ENCODE measurements at regions not wholly inside any gene's neighbourhood (a gene's known extent, or its start where the extent isn't known, plus 50 kb on each side); places are given as distances from the start of the nearest gene placed in this dataset.

- DNase-seq = no peak
- Histone ChIP-seq H3K27ac (ENCODE audit: insufficient read depth, low read length, poor library complexity, severe bottlenecking) (no peak overlapping the region), H3K4me3 (ENCODE audit: insufficient read depth, low read depth, low read length, poor library complexity, severe bottlenecking) (no peak overlapping the region), H3K27me3 (replicated peaks; ENCODE audit: control insufficient read depth, insufficient read depth, low read length, poor library complexity, severe bottlenecking) (no peaks in the 10 kb centered on the region), H3K4me1 (ENCODE audit: control insufficient read depth, insufficient read depth, low read length, poor library complexity, severe bottlenecking) (no peaks in the 10 kb centered on the region), H3K9me3 (ENCODE audit: control insufficient read depth, low read length) (no peaks in the 10 kb centered on the region), H3K36me3 (ENCODE audit: control insufficient read depth, insufficient read depth, low read length) (no peaks in the 10 kb centered on the region)
Measured at GRCh38 chr10:91013985-91014384, 93.1 kb upstream of the ANKRD1 start.

- no peak for DNase-seq
Measured at GRCh38 chr10:91017198-91017597, 96.3 kb upstream of the ANKRD1 start.

GRCh38 chr10:91021901-91022300 is 101.0 kb upstream of the ANKRD1 start:
- Histone ChIP-seq H3K27ac (ENCODE audit: insufficient read depth, low read length, poor library complexity, severe bottlenecking) (no peak overlapping the region), H3K9me3 (ENCODE audit: control insufficient read depth, low read length) (no peaks in the 10 kb centered on the region), H3K4me3 (ENCODE audit: insufficient read depth, low read depth, low read length, poor library complexity, severe bottlenecking) (no peak overlapping the region), H3K27me3 (replicated peaks; ENCODE audit: control insufficient read depth, insufficient read depth, low read length, poor library complexity, severe bottlenecking) (no peaks in the 10 kb centered on the region), H3K36me3 (ENCODE audit: control insufficient read depth, insufficient read depth, low read length) (no peaks in the 10 kb centered on the region), H3K4me1 (ENCODE audit: control insufficient read depth, insufficient read depth, low read length, poor library complexity, severe bottlenecking) (no peaks in the 10 kb centered on the region)
- DNase-seq = no peak

More at GRCh38 chr10:91017198-91017597, 96.3 kb upstream of the ANKRD1 start:
- no peak overlapping the region for H3K27ac ChIP-seq (ENCODE audit: insufficient read depth, low read length, poor library complexity, severe bottlenecking)
- H3K27me3 ChIP-seq (replicated peaks; ENCODE audit: control insufficient read depth, insufficient read depth, low read length, poor library complexity, severe bottlenecking) = no peaks in the 10 kb centered on the region
- H3K4me3 ChIP-seq (ENCODE audit: insufficient read depth, low read depth, low read length, poor library complexity, severe bottlenecking) = no peak overlapping the region
- H3K9me3 ChIP-seq (ENCODE audit: control insufficient read depth, low read length) = no peaks in the 10 kb centered on the region
- H3K36me3 ChIP-seq (ENCODE audit: control insufficient read depth, insufficient read depth, low read length) = no peaks in the 10 kb centered on the region
- H3K4me1 ChIP-seq (ENCODE audit: control insufficient read depth, insufficient read depth, low read length, poor library complexity, severe bottlenecking) = no peaks in the 10 kb centered on the region

GRCh38 chr10:91022390-91022789 is 101.5 kb upstream of the ANKRD1 start:
- H3K27me3 ChIP-seq (replicated peaks; ENCODE audit: control insufficient read depth, insufficient read depth, low read length, poor library complexity, severe bottlenecking) = no peaks in the 10 kb centered on the region
- H3K4me1 ChIP-seq (ENCODE audit: control insufficient read depth, insufficient read depth, low read length, poor library complexity, severe bottlenecking) = no peaks in the 10 kb centered on the region
- no peak overlapping the region for H3K27ac ChIP-seq (ENCODE audit: insufficient read depth, low read length, poor library complexity, severe bottlenecking)
- no peaks in the 10 kb centered on the region for H3K9me3 ChIP-seq (ENCODE audit: control insufficient read depth, low read length)
- DNase-seq = no peak
- H3K4me3 ChIP-seq (ENCODE audit: insufficient read depth, low read depth, low read length, poor library complexity, severe bottlenecking) = no peak overlapping the region
- H3K36me3 ChIP-seq (ENCODE audit: control insufficient read depth, insufficient read depth, low read length) = no peaks in the 10 kb centered on the region

GRCh38 chr10:91022924-91023699 is 102.2 kb upstream of the ANKRD1 start:
- no peak for DNase-seq
- no peaks in the 10 kb centered on the region for H3K9me3 ChIP-seq (ENCODE audit: control insufficient read depth, low read length)
- no peak overlapping the region for H3K27ac ChIP-seq (ENCODE audit: insufficient read depth, low read length, poor library complexity, severe bottlenecking)
- H3K27me3 ChIP-seq (replicated peaks; ENCODE audit: control insufficient read depth, insufficient read depth, low read length, poor library complexity, severe bottlenecking) = no peaks in the 10 kb centered on the region
- H3K36me3 ChIP-seq (ENCODE audit: control insufficient read depth, insufficient read depth, low read length) = no peaks in the 10 kb centered on the region
- H3K4me3 ChIP-seq (ENCODE audit: insufficient read depth, low read depth, low read length, poor library complexity, severe bottlenecking) = no peak overlapping the region
- H3K4me1 ChIP-seq (ENCODE audit: control insufficient read depth, insufficient read depth, low read length, poor library complexity, severe bottlenecking) = no peaks in the 10 kb centered on the region

GRCh38 chr10:91023700-91024398 is 103.0 kb upstream of the ANKRD1 start:
- no peak for DNase-seq
- no peaks in the 10 kb centered on the region for H3K9me3 ChIP-seq (ENCODE audit: control insufficient read depth, low read length)
- no peak overlapping the region for H3K4me3 ChIP-seq (ENCODE audit: insufficient read depth, low read depth, low read length, poor library complexity, severe bottlenecking)
- H3K27ac ChIP-seq (ENCODE audit: insufficient read depth, low read length, poor library complexity, severe bottlenecking) = no peak overlapping the region
- no peaks in the 10 kb centered on the region for H3K36me3 ChIP-seq (ENCODE audit: control insufficient read depth, insufficient read depth, low read length)
- no peaks in the 10 kb centered on the region for H3K27me3 ChIP-seq (replicated peaks; ENCODE audit: control insufficient read depth, insufficient read depth, low read length, poor library complexity, severe bottlenecking)
- H3K4me1 ChIP-seq (ENCODE audit: control insufficient read depth, insufficient read depth, low read length, poor library complexity, severe bottlenecking) = no peaks in the 10 kb centered on the region

- H3K27me3 ChIP-seq (replicated peaks; ENCODE audit: control insufficient read depth, insufficient read depth, low read length, poor library complexity, severe bottlenecking) = no peaks in the 10 kb centered on the region
- no peak overlapping the region for H3K4me3 ChIP-seq (ENCODE audit: insufficient read depth, low read depth, low read length, poor library complexity, severe bottlenecking)
- H3K27ac ChIP-seq (ENCODE audit: insufficient read depth, low read length, poor library complexity, severe bottlenecking) = no peak overlapping the region
- no peak for DNase-seq
- no peaks in the 10 kb centered on the region for H3K9me3 ChIP-seq (ENCODE audit: control insufficient read depth, low read length)
- H3K4me1 ChIP-seq (ENCODE audit: control insufficient read depth, insufficient read depth, low read length, poor library complexity, severe bottlenecking) = no peaks in the 10 kb centered on the region
- no peaks in the 10 kb centered on the region for H3K36me3 ChIP-seq (ENCODE audit: control insufficient read depth, insufficient read depth, low read length)
Measured at GRCh38 chr10:91024541-91024940, 103.7 kb upstream of the ANKRD1 start.

- no peaks in the 10 kb centered on the region for H3K36me3 ChIP-seq (ENCODE audit: control insufficient read depth, insufficient read depth, low read length)
- H3K4me1 ChIP-seq (ENCODE audit: control insufficient read depth, insufficient read depth, low read length, poor library complexity, severe bottlenecking) = peaks cover 13% of the 10 kb centered on the region
- no peak for DNase-seq
- no peak overlapping the region for H3K27ac ChIP-seq (ENCODE audit: insufficient read depth, low read length, poor library complexity, severe bottlenecking)
- H3K9me3 ChIP-seq (ENCODE audit: control insufficient read depth, low read length) = no peaks in the 10 kb centered on the region
- H3K4me3 ChIP-seq (ENCODE audit: insufficient read depth, low read depth, low read length, poor library complexity, severe bottlenecking) = no peak overlapping the region
- H3K27me3 ChIP-seq (replicated peaks; ENCODE audit: control insufficient read depth, insufficient read depth, low read length, poor library complexity, severe bottlenecking) = no peaks in the 10 kb centered on the region
Measured at GRCh38 chr10:91032611-91033206, 111.8 kb upstream of the ANKRD1 start.

GRCh38 chr10:91033324-91033950 is 112.5 kb upstream of the ANKRD1 start:
- peak overlapping the region; percentile 4 for H3K4me3 ChIP-seq (ENCODE audit: insufficient read depth, low read depth, low read length, poor library complexity, severe bottlenecking)
- no peak for DNase-seq
- no peaks in the 10 kb centered on the region for H3K36me3 ChIP-seq (ENCODE audit: control insufficient read depth, insufficient read depth, low read length)
- no peaks in the 10 kb centered on the region for H3K9me3 ChIP-seq (ENCODE audit: control insufficient read depth, low read length)
- no peak overlapping the region for H3K27ac ChIP-seq (ENCODE audit: insufficient read depth, low read length, poor library complexity, severe bottlenecking)
- H3K4me1 ChIP-seq (ENCODE audit: control insufficient read depth, insufficient read depth, low read length, poor library complexity, severe bottlenecking) = peaks cover 13% of the 10 kb centered on the region
- H3K27me3 ChIP-seq (replicated peaks; ENCODE audit: control insufficient read depth, insufficient read depth, low read length, poor library complexity, severe bottlenecking) = no peaks in the 10 kb centered on the region
